GM18498 (cell line): ENCODE measurements at regions not wholly inside any gene's neighbourhood (a gene's known extent, or its start where the extent isn't known, plus 50 kb on each side); places are given as distances from the start of the nearest gene placed in this dataset.
"Not testable (repeated sequence)": the region's sequence is repeated elsewhere in the genome, so short reads cannot be mapped to it uniquely, and the experiment has no call there.

Experiments
- ATAC-seq: cut with Tn5 transposase; IDR thresholded peaks from one replicate; pipeline ENCODE4 v1.9.1; 2021; ENCODE audit warnings: mild to moderate bottlenecking, moderate library complexity; ENCODE audit not compliant: unreplicated experiment

GRCh38 chr10:106308284-106308683, 856.2 kb downstream of the SORCS1 start:
- no peak for ATAC-seq

DNA sequence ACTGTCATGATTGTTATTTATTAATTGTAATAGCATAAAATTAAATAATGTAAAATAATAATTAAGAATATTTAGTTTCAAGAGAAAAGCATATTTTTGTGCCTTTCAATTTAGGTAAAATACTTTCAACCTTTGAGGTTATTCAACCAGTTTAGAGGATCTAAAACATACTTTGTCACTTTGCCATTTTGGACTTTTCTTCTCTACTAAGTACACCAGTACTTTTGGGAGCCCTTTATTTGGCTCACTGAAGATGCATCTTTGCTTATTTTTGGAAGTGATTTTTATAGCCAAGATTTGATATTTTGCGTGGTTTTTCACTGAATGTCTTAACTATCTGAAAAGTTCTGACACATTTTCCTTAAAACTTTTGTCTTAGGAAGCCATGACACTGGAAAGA, 860.5 kb downstream of the SORCS1 start:
- no peak for ATAC-seq

DNA sequence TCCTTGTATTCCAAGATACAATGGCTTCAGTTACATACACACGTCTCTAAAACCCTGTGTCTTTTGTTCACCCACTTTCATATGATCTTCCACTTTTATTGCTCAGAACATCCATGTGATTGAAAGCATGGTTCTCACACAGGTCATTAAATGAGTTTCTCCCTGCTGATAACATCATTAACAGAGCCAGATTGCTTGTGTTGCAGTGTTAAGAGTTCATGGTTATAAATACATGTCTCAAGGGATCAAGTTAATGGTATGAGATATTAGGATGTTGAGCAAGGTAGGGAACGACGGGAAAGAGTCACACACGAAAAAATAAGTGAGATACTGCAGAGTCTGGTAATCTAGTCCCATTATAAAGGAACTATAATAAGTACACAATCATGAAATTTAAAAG, 861.5 kb downstream of the SORCS1 start:
- no peak for ATAC-seq

GRCh38 chr10:106301146-106301545, 863.4 kb downstream of the SORCS1 start:
- no peak for ATAC-seq

GRCh38 chr10:106296750-106297392, 867.6 kb downstream of the SORCS1 start:
- ATAC-seq, result no peak

DNA sequence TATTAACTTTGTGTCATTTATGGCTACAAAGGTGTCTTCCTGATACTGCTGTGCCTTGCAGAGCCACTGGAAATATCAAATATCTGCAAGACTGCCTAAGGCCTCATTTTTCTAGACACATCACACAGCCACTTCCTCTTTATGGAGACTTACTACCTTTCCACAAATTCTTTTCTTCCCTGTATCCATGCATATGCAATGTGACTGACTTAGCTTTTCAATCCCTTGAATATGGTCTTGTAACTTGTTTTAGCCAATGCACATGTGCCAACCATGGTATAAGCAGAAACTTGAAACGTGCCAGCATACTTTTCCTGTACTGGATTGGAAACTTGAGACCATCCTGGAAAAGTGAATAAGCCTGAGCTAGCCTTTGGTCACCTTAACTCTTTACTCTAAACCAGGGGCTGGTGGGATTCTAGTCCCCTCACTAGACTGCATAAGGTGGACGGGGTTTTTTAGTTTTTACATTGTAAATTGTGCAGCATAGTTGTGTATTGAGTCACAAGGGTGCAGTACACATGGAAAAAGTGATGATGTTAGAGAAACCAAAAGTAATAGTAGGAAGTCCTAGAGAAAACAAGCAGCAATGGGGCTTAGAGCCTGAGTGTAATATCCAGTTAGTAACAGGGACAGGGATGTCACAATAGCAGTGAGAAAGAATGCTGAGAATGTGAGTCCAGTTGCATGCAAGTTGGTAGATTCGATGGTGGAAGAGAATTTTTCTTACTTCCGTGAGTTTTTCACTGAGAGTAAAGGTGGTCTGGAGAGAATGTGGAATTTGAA, 879.5 kb downstream of the SORCS1 start:
- no peak for ATAC-seq

DNA sequence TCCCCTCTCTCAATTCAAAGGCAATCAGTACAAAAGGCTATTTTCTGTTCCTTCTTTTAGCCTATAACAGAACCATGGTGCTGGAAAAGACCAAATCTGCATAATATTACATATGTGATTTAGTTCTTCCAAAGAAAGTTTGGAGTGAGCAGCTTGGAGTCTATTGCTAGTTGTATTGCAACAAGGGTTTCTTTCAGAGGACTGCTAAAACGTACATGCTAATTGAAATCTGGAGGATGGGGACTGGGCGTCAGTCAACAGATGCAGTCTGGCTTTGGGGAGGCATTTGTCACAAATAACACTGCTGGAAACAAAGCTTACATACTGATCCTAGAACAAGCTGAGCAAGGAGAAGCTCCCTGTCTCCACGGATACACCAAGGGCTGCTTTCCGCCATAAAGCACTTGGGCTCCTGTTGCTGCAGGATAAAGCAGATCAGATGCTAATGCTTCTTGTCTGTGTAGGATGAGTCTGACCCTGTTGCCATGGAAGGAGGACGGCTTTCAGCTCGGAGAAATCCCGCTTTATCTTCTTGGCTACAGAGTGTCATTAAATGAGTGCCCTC, 883.5 kb downstream of the SORCS1 start:
- no peak for ATAC-seq

- no peak for ATAC-seq
These were observed 886.1 kb downstream of the SORCS1 start for GRCh38 chr10:106278383-106278782.

- no peak for ATAC-seq
These were observed 893.3 kb downstream of the SORCS1 start for GRCh38 chr10:106271237-106271636.

DNA sequence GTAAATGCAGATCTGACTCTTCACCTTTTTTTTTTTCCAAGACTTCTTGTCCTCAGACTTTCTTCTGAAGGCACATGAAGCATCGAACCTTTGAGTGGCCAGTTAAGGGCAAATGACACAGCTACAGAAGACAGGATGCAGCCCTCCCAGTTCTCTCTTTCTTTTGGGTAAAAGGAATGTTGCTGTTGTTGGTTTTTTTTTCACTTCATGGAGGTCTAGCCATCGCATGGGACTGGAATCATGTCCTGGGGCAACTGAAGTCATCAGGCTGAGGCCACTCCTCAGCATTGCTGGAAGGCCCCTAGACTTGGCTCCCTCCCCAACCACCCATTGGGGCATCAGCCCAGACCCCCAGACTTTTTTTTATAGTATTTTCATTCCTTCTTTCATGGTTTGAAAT, 896.5 kb downstream of the SORCS1 start:
- ATAC-seq, result no peak

GRCh38 chr10:106267591-106267990, 896.9 kb downstream of the SORCS1 start:
- no peak for ATAC-seq

DNA sequence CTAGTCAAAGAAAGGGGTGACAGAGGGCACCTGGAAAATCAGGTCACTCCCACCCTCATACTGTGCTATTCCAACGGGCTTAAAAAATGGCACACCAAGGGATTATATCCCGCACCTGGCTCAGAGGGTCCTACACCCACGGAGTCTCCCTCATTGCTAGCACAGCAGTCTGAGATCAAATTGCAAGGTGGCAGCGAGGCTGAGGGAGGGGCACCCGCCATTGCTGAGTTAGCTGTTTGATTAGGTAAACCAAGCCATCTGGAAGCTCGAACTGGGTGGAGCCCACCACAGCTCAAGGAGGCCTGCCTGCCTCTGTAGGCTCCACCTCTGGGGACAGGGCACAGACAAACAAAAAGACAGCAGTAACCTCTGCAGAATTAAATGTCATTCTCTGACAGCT, 907.1 kb downstream of the SORCS1 start:
- not testable (repeated sequence) for ATAC-seq

GRCh38 chr10:106255111-106255678, 909.3 kb downstream of the SORCS1 start:
- ATAC-seq, result no peak

DNA sequence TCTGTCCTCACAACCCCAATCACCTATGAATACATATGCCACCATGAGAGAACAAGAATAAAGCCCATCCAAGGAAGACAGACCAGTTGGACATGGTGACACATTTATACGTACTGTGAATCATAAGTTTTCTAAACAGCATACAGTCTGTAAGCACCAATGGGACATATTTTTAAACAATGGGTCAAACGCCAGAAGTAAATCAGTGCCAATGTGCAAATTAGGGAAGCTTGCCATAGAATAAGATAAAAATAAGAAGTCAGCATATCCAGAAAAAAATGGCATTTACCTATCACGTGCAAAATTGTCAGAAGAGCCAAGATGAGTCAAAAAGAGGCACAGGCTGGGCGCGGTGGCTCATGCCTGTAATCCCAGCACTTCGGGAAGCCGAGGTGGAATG, 910.4 kb downstream of the SORCS1 start:
- no peak for ATAC-seq

DNA sequence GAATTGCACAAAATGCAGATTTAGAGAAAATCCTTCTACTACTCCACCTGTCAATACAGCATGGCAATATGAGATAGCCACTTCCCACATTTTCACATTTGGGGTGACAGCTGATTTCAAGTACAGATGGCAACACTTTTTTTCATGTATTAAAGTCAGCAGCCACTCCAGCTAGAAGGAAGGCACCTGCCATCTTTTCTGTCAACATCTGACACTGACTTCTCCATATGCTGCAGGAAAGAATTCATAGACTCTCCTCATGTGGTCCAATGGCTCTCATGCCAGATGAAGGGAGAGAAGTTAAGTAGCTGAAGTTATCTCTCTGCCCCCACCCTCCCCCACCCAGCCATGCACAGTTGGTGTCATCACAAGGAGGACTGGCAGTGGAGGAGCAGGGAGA, 912.0 kb downstream of the SORCS1 start:
- ATAC-seq, result no peak

DNA sequence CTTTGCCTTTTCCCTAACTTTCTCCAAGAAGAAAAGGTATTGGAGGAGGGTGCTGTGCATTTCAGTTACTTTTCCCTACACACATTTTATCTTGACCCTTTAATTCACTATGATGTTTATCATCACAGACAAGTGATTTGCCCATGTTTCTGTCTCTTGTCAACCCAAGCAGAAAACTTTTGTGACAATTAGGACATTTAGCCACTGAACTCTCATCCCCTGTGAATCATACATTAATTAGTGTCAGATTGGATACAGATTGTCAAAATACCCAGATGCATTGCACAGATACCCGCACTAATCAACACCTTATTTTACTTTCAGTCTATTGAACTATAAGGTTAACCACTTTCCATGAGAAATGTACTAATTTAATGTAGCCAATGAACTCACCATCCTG, 912.9 kb downstream of the SORCS1 start:
- ATAC-seq, result no peak

GRCh38 chr10:106242301-106242700, 922.2 kb downstream of the SORCS1 start:
- no peak for ATAC-seq

- no peak for ATAC-seq
These were observed 937.7 kb downstream of the SORCS1 start for GRCh38 chr10:106226828-106227227.

GRCh38 chr10:106226142-106226541, 938.4 kb downstream of the SORCS1 start:
- no peak for ATAC-seq

- no peak for ATAC-seq
These were observed 939.8 kb downstream of the SORCS1 start for GRCh38 chr10:106224676-106225075.

DNA sequence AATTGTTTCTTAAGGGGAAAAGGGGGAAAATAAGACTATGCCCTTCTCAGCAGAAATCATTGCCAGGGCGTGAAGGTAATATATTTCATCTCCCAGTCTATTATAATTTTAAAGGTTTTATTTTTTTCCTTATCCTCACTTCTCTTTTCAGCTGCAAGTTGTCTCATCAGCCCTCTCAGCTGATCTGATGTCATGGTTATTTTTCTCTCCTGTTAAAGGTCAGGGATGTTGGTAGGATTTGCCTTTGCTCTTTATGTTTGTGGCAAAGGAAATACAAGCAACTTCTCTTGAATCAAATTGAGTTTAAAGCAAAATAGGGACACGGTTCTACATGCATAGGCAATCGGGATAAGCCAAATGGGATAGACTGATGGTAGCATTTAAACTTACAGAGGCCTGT, 946.9 kb downstream of the SORCS1 start:
- ATAC-seq, result no peak

GRCh38 chr10:106216085-106216484, 948.4 kb downstream of the SORCS1 start:
- no peak for ATAC-seq
